SKM-1 (cell line): ENCODE measurements at regions not wholly inside any gene's neighbourhood (a gene's known extent, or its start where the extent isn't known, plus 50 kb on each side); places are given as distances from the start of the nearest gene placed in this dataset.
"Not testable (repeated sequence)": the region's sequence is repeated elsewhere in the genome, so short reads cannot be mapped to it uniquely, and the experiment has no call there.

Experiments used
- DNase-seq: peaks from one replicate; lab custom pipeline; 2025; ENCODE audit not compliant: unreplicated experiment; lab: John Stamatoyannopoulos, UW

- DNase-seq, result no peak
Observed at GRCh38 chr5:171706736-171707441, 78.7 kb upstream of the SMIM23 start.

GRCh38 chr5:171707442-171707792, 78.2 kb upstream of the SMIM23 start:
- no peak for DNase-seq

GRCh38 chr5:171709930-171710329, 75.7 kb upstream of the SMIM23 start:
- no peak for DNase-seq

GRCh38 chr5:171710451-171711024, 75.1 kb upstream of the SMIM23 start:
- no peak for DNase-seq

- DNase-seq, result no peak
Observed at GRCh38 chr5:171711571-171711970, 74.0 kb upstream of the SMIM23 start.

GRCh38 chr5:171712616-171713015, 73.0 kb upstream of the SMIM23 start:
- DNase-seq, result no peak

GRCh38 chr5:171713152-171713551, 72.5 kb upstream of the SMIM23 start:
- DNase-seq, result no peak

GRCh38 chr5:171714261-171714660, 71.4 kb upstream of the SMIM23 start:
- DNase-seq, result no peak

GRCh38 chr5:171714851-171715250, 70.8 kb upstream of the SMIM23 start:
- DNase-seq, result no peak

- no peak for DNase-seq
Observed at GRCh38 chr5:171715551-171715950, 70.1 kb upstream of the SMIM23 start.

GRCh38 chr5:171720086-171720485, 65.5 kb upstream of the SMIM23 start:
- no peak for DNase-seq

- DNase-seq, result no peak
Observed at GRCh38 chr5:171721464-171721863, 64.2 kb upstream of the SMIM23 start.

GRCh38 chr5:171724468-171725204, 61.0 kb upstream of the SMIM23 start:
- DNase-seq, result no peak

GRCh38 chr5:171725205-171725601, 60.4 kb upstream of the SMIM23 start:
- DNase-seq, result no peak

GRCh38 chr5:171726819-171727218, 58.8 kb upstream of the SMIM23 start:
- DNase-seq, result not testable (repeated sequence)

GRCh38 chr5:171728686-171729085, 56.9 kb upstream of the SMIM23 start:
- DNase-seq, result no peak
